ENCODE measurements at regions not wholly inside any gene's neighbourhood (a gene's known extent, or its start where the extent isn't known, plus 50 kb on each side); places are given as distances from the start of the nearest gene placed in this dataset.

DNA sequence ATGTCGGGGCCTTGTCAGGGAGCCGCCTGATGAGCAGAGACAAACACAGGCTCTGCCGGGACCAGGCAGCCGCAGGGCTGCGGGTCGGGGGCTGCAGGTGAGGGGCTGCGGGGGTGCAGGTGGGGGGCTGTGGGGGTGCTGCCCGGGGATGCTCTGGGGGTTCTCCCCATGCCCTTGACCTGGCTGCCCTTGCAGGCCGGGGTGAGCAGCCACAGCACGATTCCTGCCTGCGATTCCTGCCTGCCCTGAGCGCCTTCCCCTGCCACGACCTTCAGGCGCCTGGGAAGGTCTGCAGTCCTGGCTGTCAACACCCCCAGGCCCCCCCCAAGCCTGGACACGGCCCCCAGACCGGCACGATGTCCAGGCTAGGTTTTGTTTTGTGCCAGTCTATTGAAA is 106.3 kb downstream of the FAM53A start:
- no peak overlapping the region for H3K4me3 ChIP-seq
- peaks cover 15% of the 10 kb centered on the region for H3K4me1 ChIP-seq (ENCODE audit: low read depth)
- H3K27ac ChIP-seq: peak overlapping the region; percentile 30
- H3K36me3 ChIP-seq: no peaks in the 10 kb centered on the region
- no peaks in the 10 kb centered on the region for H3K9me3 ChIP-seq (ENCODE audit: low read depth)
- TF ChIP-seq CTCF (IDR thresholded peaks at IDR 0.05; ENCODE audit: low read depth, low read length): no peak
- H3K27me3 ChIP-seq: peaks cover 6% of the 10 kb centered on the region
- peak in 1 of 2 donors; percentile 46 for DNase-seq (ENCODE audit: low read depth in 1 of 2, low spot score in 1 of 2)

DNA sequence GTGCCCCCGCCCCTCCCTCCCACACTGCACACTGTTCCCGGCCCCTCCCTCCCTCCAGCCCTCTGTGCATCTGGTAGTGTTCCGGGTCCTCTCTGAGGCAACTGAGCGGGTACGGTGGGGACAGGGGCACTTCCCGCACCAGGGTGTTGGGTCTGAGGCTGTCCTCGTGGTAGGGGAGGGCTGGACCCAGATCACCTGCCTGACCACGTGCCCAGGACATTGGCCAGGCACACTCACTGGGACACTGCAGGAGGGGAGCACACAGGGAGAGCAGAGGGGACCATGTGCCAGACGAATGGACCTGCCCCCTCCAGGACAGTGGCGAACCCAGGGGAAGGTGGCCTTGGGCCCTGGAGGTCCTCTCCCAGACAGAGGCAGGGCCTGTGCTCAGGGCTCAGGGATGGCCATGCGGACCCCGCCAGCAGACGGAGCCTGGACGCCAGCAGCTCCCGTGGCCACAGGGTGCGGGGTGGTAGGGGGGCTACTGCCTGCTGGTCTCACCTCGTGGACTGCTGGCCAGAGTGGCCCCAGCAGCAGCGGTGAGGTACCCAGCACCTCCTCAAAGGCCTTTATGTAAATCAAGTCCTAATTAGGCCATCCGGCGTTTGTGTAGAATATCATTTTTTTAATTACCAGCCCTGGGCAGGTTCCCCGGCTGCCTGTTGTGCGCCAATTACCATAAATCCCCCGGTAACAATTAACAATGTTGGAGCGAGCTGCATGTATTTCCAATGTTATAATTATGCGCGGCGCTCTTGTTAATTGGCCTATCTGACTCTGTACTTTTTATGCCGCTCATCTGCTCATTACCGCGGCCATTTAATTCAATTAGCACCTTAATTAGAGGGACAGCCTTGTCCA is 106.9 kb downstream of the FAM53A start:
- no peak overlapping the region for H3K27ac ChIP-seq
- H3K9me3 ChIP-seq (ENCODE audit: low read depth): no peaks in the 10 kb centered on the region
- peaks cover 6% of the 10 kb centered on the region for H3K27me3 ChIP-seq
- no peak for DNase-seq (ENCODE audit: low read depth in 1 of 2, low spot score in 1 of 2)
- no peak overlapping the region for H3K4me3 ChIP-seq
- H3K4me1 ChIP-seq (ENCODE audit: low read depth): peaks cover 20% of the 10 kb centered on the region
- no peak for TF ChIP-seq CTCF (IDR thresholded peaks at IDR 0.05; ENCODE audit: low read depth, low read length)
- H3K36me3 ChIP-seq: no peaks in the 10 kb centered on the region

DNA sequence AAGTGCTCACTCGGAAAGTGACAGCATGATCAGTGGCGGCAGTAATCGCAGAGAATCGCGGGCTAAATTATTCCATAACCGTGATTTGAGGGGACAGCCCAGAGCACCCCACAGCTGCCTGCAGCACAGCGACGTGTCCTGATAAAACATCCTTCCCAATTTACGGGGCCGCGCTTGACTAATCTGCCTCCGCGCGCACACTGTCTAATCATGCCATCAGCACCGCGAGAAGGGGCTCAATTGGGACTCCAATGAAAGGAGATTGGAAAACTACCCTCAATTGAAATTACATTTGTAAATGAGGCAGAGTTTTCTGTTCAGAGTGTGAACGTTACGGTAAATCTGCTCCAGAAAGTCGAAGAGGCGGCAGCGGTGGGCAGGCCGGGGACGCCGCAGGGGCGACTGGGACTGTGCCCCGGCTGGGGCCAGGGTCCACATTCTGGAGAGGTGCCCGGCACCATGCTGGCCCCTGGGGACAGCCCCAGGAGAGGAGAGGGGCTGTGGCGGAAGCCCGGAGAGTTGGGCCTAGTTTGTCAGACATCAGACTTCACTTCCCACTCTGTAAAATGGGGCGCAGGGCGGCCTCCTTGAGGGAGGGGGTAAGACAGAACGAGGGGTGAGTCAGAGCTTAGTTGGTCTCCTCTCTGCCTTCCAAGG is 107.7 kb downstream of the FAM53A start:
- Histone ChIP-seq H3K36me3 (no peaks in the 10 kb centered on the region), H3K4me3 (no peak overlapping the region), H3K27ac (no peak overlapping the region), H3K27me3 (peaks cover 6% of the 10 kb centered on the region), H3K9me3 (ENCODE audit: low read depth) (no peaks in the 10 kb centered on the region), H3K4me1 (ENCODE audit: low read depth) (peaks cover 28% of the 10 kb centered on the region)
- DNase-seq (ENCODE audit: low read depth in 1 of 2, low spot score in 1 of 2): no peak
- no peak for TF ChIP-seq CTCF (IDR thresholded peaks at IDR 0.05; ENCODE audit: low read depth, low read length)

DNA sequence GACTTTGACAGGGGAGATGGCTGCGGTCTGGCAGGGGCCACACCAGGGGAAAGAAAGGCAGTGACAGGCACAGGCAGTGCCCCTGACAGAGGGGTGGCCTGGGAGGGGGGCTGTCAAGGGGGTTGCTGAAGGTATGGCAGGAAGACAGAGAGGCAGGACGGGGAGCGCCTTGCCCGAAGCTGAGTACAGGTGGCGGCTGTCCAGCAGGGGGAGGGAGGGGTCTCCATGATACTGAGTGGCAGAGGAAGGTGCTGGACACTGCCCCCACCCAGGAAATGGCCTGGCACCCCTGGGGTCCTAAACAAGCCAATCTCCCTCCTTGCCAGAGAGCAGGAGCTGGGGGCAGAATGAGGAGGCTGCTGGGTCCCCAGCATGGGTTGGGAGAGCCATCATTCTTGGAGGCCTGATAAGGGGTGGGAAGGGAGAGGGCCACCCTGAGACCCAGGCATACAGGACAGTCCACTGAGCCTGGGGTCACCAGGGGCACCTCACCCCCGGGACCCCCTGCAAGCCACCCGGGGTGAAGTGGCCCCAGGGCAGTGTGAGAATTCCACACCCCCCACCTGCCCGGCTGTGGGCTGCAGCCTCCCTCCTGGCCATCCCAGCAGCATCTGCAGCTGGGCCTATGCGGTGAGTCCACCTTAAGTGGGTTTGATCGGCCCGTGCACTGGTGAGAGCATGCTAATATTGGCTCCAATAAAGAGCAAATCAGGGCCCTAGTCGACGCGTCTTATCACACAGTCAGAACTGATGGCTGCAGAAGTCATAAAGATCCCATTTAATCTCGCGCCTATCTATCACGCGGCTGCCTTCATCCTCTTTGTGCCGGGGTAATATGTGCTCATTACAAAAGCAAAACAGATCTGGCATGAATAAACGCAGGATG is 108.5 kb downstream of the FAM53A start:
- H3K9me3 ChIP-seq (ENCODE audit: low read depth): no peaks in the 10 kb centered on the region
- peaks cover 30% of the 10 kb centered on the region for H3K4me1 ChIP-seq (ENCODE audit: low read depth)
- H3K27ac ChIP-seq: no peak overlapping the region
- H3K27me3 ChIP-seq: peaks cover 6% of the 10 kb centered on the region
- TF ChIP-seq CTCF (IDR thresholded peaks at IDR 0.05; ENCODE audit: low read depth, low read length): no peak
- H3K4me3 ChIP-seq: no peak overlapping the region
- no peaks in the 10 kb centered on the region for H3K36me3 ChIP-seq
- DNase-seq (ENCODE audit: low read depth in 1 of 2, low spot score in 1 of 2): no peak

- peaks cover 30% of the 10 kb centered on the region for H3K4me1 ChIP-seq (ENCODE audit: low read depth)
- no peaks in the 10 kb centered on the region for H3K9me3 ChIP-seq (ENCODE audit: low read depth)
- H3K4me3 ChIP-seq: no peak overlapping the region
- no peak for TF ChIP-seq CTCF (IDR thresholded peaks at IDR 0.05; ENCODE audit: low read depth, low read length)
- no peak for DNase-seq (ENCODE audit: low read depth in 1 of 2, low spot score in 1 of 2)
- no peak overlapping the region for H3K27ac ChIP-seq
- H3K36me3 ChIP-seq: no peaks in the 10 kb centered on the region
- peaks cover 6% of the 10 kb centered on the region for H3K27me3 ChIP-seq
Measured at GRCh38 chr4:1574601-1575417, 109.3 kb downstream of the FAM53A start.

Measured in cardiac muscle cell (in vitro differentiated cells and primary cell).